GM12878 (cell line): ENCODE measurements at regions not wholly inside any gene's neighbourhood (a gene's known extent, or its start where the extent isn't known, plus 50 kb on each side); places are given as distances from the start of the nearest gene placed in this dataset.

Source experiments
- ATAC-seq: fragments of 200-7000 bp; cut with Tn5 transposase; 3 replicates; pipeline ENCODE4 v1.9.1; 2020; ENCODE audit warnings: mild to moderate bottlenecking, moderate library complexity
- BruUV-seq: library from RNA; stranded (reverse); fragments of 400-500 nt; replicated peaks from 2 replicates; lab custom pipeline; 2021; lab: Mats Ljungman, UMichigan
- CTCF ChIA-PET: fragments of 300-600 bp; sonication (Branson Sonifier 250); formaldehyde crosslinking; extraction: SDS; loops from one replicate; lab custom pipeline; 2021; ENCODE audit warnings: inconsistent platforms; lab: Yijun Ruan, JAX
- POLR2A ChIA-PET: fragments of 350-600 bp; formaldehyde crosslinking; extraction: SDS; loops from one replicate; lab custom pipeline; 2021; ENCODE audit warnings: inconsistent platforms; lab: Charles Lee
- RAD21 ChIA-PET: fragments of 300-600 bp; sonication (Branson Sonifier 250); formaldehyde crosslinking; loops from one replicate; lab custom pipeline; 2023; ENCODE audit warnings: antibody characterized with exemption; ENCODE audit not compliant: unreplicated experiment; lab: Charles Lee
- SMC1A ChIA-PET: fragments of 300-600 bp; sonication (Branson Sonifier 250); formaldehyde crosslinking; loops from one replicate; lab custom pipeline; 2023; ENCODE audit not compliant: unreplicated experiment, uncharacterized antibody; lab: Charles Lee
- DNase-seq: peaks from one replicate; pipeline ENCODE4 v3.0.0-alpha.2; 2011; ENCODE audit warnings: low read depth, low spot score
- FAIRE-seq: peaks from 3 replicates; lab custom pipeline; 2011; peaks lifted over from hg19 to GRCh38; lab: Jason Lieb, UNC
- H2AFZ ChIP-seq: 2 replicates; pipeline ENCODE4 v1.6.0; 2011; ENCODE audit warnings: low read depth, low read length, control low read depth; ENCODE audit not compliant: control insufficient read depth
- H3K27ac ChIP-seq: 2 replicates; pipeline ENCODE4 v1.5.1; 2011; ENCODE audit warnings: control low read depth; ENCODE audit not compliant: control insufficient read depth, insufficient read depth
- H3K27me3 ChIP-seq, 2 experiments: replicated peaks in 1 of 2; 2 replicates each; pipeline versions ENCODE4 v1.6.0 to v1.6.1; 2011; ENCODE audit warnings: low read length in 1 of 2; ENCODE audit not compliant: control insufficient read depth in 2 of 2, insufficient read depth in 2 of 2
- H3K36me3 ChIP-seq, 2 experiments: 2 replicates each; pipeline ENCODE4 v1.5.1; 2011; ENCODE audit warnings: low read length in 1 of 2; ENCODE audit not compliant: control insufficient read depth in 2 of 2, insufficient read depth in 2 of 2
- H3K4me1 ChIP-seq: 2 replicates; pipeline ENCODE4 v1.6.1; 2011; ENCODE audit warnings: mild to moderate bottlenecking, low read length, moderate library complexity, mixed read lengths; ENCODE audit not compliant: control insufficient read depth, insufficient read depth
- H3K4me2 ChIP-seq: 2 replicates; pipeline ENCODE4 v1.6.0; 2011; ENCODE audit warnings: control low read depth; ENCODE audit not compliant: control insufficient read depth, insufficient read depth
- H3K4me3 ChIP-seq: fragments of 200-600 bp; sonication (generic); 2 replicates; pipeline ENCODE4 v1.5.1; 2016
- H3K79me2 ChIP-seq: 2 replicates; pipeline ENCODE4 v1.6.0; 2011; ENCODE audit warnings: low read length; ENCODE audit not compliant: control insufficient read depth, insufficient read depth
- H3K9ac ChIP-seq: 2 replicates; pipeline ENCODE4 v1.8.0; 2011; ENCODE audit warnings: low read length, control low read depth, mixed read lengths; ENCODE audit not compliant: control insufficient read depth, insufficient read depth
- H3K9me3 ChIP-seq: replicated peaks from 3 replicates; pipeline ENCODE4 v1.5.1; 2011; ENCODE audit warnings: mild to moderate bottlenecking, low read length; ENCODE audit not compliant: control insufficient read depth, insufficient read depth
- H4K20me1 ChIP-seq: 2 replicates; pipeline ENCODE4 v1.6.0; 2011; ENCODE audit not compliant: control insufficient read depth, insufficient read depth
- CBX3 ChIP-seq: fragments of 200-600 bp; sonication (generic); IDR thresholded peaks from 2 replicates; pipeline ENCODE4 v1.6.1; 2016; ENCODE audit warnings: low read depth, borderline replicate concordance
- CEBPZ ChIP-seq: fragments of 150-350 bp; IDR thresholded peaks from 2 replicates; pipeline ENCODE4 v1.6.1; 2016; ENCODE audit warnings: low read depth, low read length
- EGR1 ChIP-seq, 2 experiments: IDR thresholded peaks; 1 replicate in 1 of 2; 2 replicates in 1 of 2; pipeline ENCODE4 v1.6.1; 2011 to 2012; ENCODE audit warnings: low read depth in 2 of 2, low read length in 2 of 2, borderline replicate concordance in 1 of 2, mild to moderate bottlenecking in 1 of 2, moderate library complexity in 1 of 2
- FOXK2 ChIP-seq: fragments of 450-650 bp; IDR thresholded peaks from 2 replicates; pipeline ENCODE4 v1.6.1; 2017; ENCODE audit warnings: mild to moderate bottlenecking, moderate library complexity
- IKZF1 ChIP-seq: fragments of 450-650 bp; conservative IDR thresholded peaks from 2 replicates; pipeline ENCODE4 v1.6.1; 2017; ENCODE audit warnings: antibody characterized with exemption, mild to moderate bottlenecking
- MEF2B ChIP-seq: fragments of 450-650 bp; IDR thresholded peaks from 2 replicates; pipeline ENCODE4 v1.6.1; 2018; ENCODE audit warnings: mild to moderate bottlenecking, moderate library complexity; ENCODE audit not compliant: partially characterized antibody, poor library complexity, severe bottlenecking
- MTA2 ChIP-seq: fragments of 450-650 bp; IDR thresholded peaks from 2 replicates; pipeline ENCODE4 v1.6.1; 2016; ENCODE audit warnings: low read depth, mild to moderate bottlenecking, moderate library complexity
- MYC ChIP-seq: IDR thresholded peaks from 2 replicates; pipeline ENCODE4 v1.6.1; 2011; ENCODE audit warnings: mild to moderate bottlenecking, low read length, moderate library complexity, inconsistent platforms; ENCODE audit not compliant: insufficient read depth, insufficient replicate concordance, insufficient read length, severe bottlenecking
- NFXL1 ChIP-seq: fragments of 450-650 bp; IDR thresholded peaks from 2 replicates; pipeline ENCODE4 v1.6.1; 2017; ENCODE audit warnings: antibody characterized with exemption, mild to moderate bottlenecking, borderline replicate concordance
- NFYA ChIP-seq: IDR thresholded peaks from 2 replicates; pipeline ENCODE4 v1.6.1; 2011; ENCODE audit warnings: low read depth, mild to moderate bottlenecking, low read length, improper control_type of control experiment, borderline replicate concordance
- NRF1 ChIP-seq: conservative IDR thresholded peaks from 2 replicates; pipeline ENCODE4 v1.6.1; 2011; ENCODE audit warnings: mild to moderate bottlenecking, low read depth, low read length, improper control_type of control experiment
- PBX3 ChIP-seq: IDR thresholded peaks from 2 replicates; pipeline ENCODE4 v1.6.1; 2011; ENCODE audit warnings: mild to moderate bottlenecking, low read depth, low read length, moderate library complexity; ENCODE audit not compliant: insufficient replicate concordance
- SMC3 ChIP-seq: IDR thresholded peaks from 2 replicates; pipeline ENCODE4 v1.6.1; 2011; ENCODE audit warnings: low read length, improper control_type of control experiment, borderline replicate concordance
- SUZ12 ChIP-seq: fragments of 200-600 bp; sonication (generic); IDR thresholded peaks from one replicate; pipeline ENCODE4 v1.6.1; 2018; ENCODE audit warnings: antibody characterized with exemption, mild to moderate bottlenecking; ENCODE audit not compliant: unreplicated experiment
- ZNF207 ChIP-seq: fragments of 450-650 bp; IDR thresholded peaks from 2 replicates; pipeline ENCODE4 v1.6.1; 2014; ENCODE audit warnings: antibody characterized with exemption, mild to moderate bottlenecking, borderline replicate concordance
- ZNF687 ChIP-seq: fragments of 450-650 bp; IDR thresholded peaks from 2 replicates; pipeline ENCODE4 v1.6.1; 2017; ENCODE audit warnings: mild to moderate bottlenecking, moderate library complexity
- WGBS: methylation state at CpG from one replicate; pipeline ENCODE4 v1.1.6; 2016; ENCODE audit warnings: low lambda C conversion rate; ENCODE audit not compliant: insufficient replicate concordance, insufficient coverage; ENCODE audit errors: missing lambda C conversion rate; 5-methylcytosine and 5-hydroxymethylcytosine counted together
- in situ Hi-C: fragments of 300-500 bp; cut with MboI; formaldehyde crosslinking; loops from 9 replicates; pipeline ENCODE4 v1.14.3; 2018; ENCODE audit warnings: mixed read lengths
- intact Hi-C: fragments of 100-400 bp; cut with micrococcal nuclease; formaldehyde crosslinking; loops from one replicate; pipeline ENCODE4 v1.14.2; 2022; ENCODE audit not compliant: unreplicated experiment

GRCh38 chr4:156505341-156505955 is 466.2 kb downstream of the PDGFC start:
- no TSS peak for BruUV-seq
- Histone ChIP-seq H3K4me2 (no peak overlapping the region), H3K9ac (no peak overlapping the region), H3K27me3 (no peaks in the 10 kb centered on the region; a peak in 1 of 4 replicates), H3K9me3 (no peaks in the 10 kb centered on the region), H3K4me3 (no peak overlapping the region), H2AFZ (no peak overlapping the region), H4K20me1 (no peaks in the 10 kb centered on the region), H3K27ac (no peak overlapping the region), H3K4me1 (no peaks in the 10 kb centered on the region), H3K79me2 (no peaks in the 10 kb centered on the region), H3K36me3 (no peaks in the 10 kb centered on the region)
- ATAC-seq (peak; percentile 64), FAIRE-seq (no peak), DNase-seq (no peak)
- whole genome bisulfite sequencing: 61% methylated on average over 12 of the region's 12 CpGs
- POLR2A ChIA-PET: no interaction called here
- in situ Hi-C loops: no loop called here
- CTCF ChIA-PET: no interaction called here
- RAD21 ChIA-PET: no interaction called here
- intact Hi-C loops: no loop called here
- SMC1A ChIA-PET: no interaction called here
- no peak for TF ChIP-seq MTA2
- TF ChIP-seq CBX3: no peak
- no peak for TF ChIP-seq IKZF1
- no peak for TF ChIP-seq SMC3
- TF ChIP-seq MYC: no peak
- TF ChIP-seq NRF1: no peak
- no peak for TF ChIP-seq CEBPZ
- no peak for TF ChIP-seq MEF2B
- TF ChIP-seq NFXL1: no peak
- TF ChIP-seq FOXK2: no peak
- TF ChIP-seq SUZ12: no peak
- no peak for TF ChIP-seq EGR1 (IDR thresholded peaks at IDR 0.05; ENCODE audit: borderline replicate concordance in 1 of 2, low read depth in 2 of 2, low read length in 2 of 2)
- TF ChIP-seq ZNF207: no peak
- no peak for TF ChIP-seq ZNF687
- TF ChIP-seq NFYA: no peak
- TF ChIP-seq PBX3: no peak
